Bronchial epithelial cell (primary cell): ENCODE measurements at regions not wholly inside any gene's neighbourhood (a gene's known extent, or its start where the extent isn't known, plus 50 kb on each side); places are given as distances from the start of the nearest gene placed in this dataset.

Source experiments
- DNase-seq: peaks from one replicate; pipeline ENCODE4 v3.0.0-alpha.2; 2010; ENCODE audit warnings: low read depth
- FAIRE-seq: peaks from 2 replicates; lab custom pipeline; 2011; peaks lifted over from hg19 to GRCh38; lab: Jason Lieb, UNC
- H3K27me3 ChIP-seq: 2 replicates; pipeline ENCODE4 v1.5.1; 2011; ENCODE audit warnings: low read length; ENCODE audit not compliant: control insufficient read depth, insufficient read depth
- H3K36me3 ChIP-seq: 2 replicates; pipeline ENCODE4 v1.5.1; 2011; ENCODE audit warnings: low read length; ENCODE audit not compliant: control insufficient read depth, insufficient read depth
- H3K4me3 ChIP-seq: 2 replicates; pipeline ENCODE4 v1.5.1; 2011; ENCODE audit warnings: mild to moderate bottlenecking, low read depth, low read length, control low read depth
- CTCF ChIP-seq: IDR thresholded peaks from 2 replicates; pipeline ENCODE4 v1.5.1; 2011; ENCODE audit warnings: mild to moderate bottlenecking, moderate library complexity, low read length, control low read depth, inconsistent platforms; ENCODE audit not compliant: insufficient read depth, severe bottlenecking

GRCh38 chr7:94288096-94288495 lies 106.6 kb upstream of the COL1A2 start:
- TF ChIP-seq CTCF, result no peak
- Histone ChIP-seq H3K36me3 (no peaks in the 10 kb centered on the region), H3K4me3 (no peak overlapping the region), H3K27me3 (no peaks in the 10 kb centered on the region)
- DNase-seq, result no peak
- FAIRE-seq, result no peak

- peak; percentile 91 for TF ChIP-seq CTCF
- DNase-seq (peak; percentile 75), FAIRE-seq (no peak)
- no peak overlapping the region for H3K4me3 ChIP-seq
- H3K36me3 ChIP-seq, result no peaks in the 10 kb centered on the region
- H3K27me3 ChIP-seq, result peaks cover 3% of the 10 kb centered on the region
Measured at GRCh38 chr7:94289071-94289470, 105.6 kb upstream of the COL1A2 start.

GRCh38 chr7:94294471-94295131 lies 100.1 kb upstream of the COL1A2 start:
- FAIRE-seq (no peak), DNase-seq (no peak)
- Histone ChIP-seq H3K36me3 (no peaks in the 10 kb centered on the region), H3K27me3 (peaks cover 3% of the 10 kb centered on the region), H3K4me3 (no peak overlapping the region)
- no peak for TF ChIP-seq CTCF

- Histone ChIP-seq H3K36me3 (no peaks in the 10 kb centered on the region), H3K4me3 (no peak overlapping the region), H3K27me3 (peaks cover 3% of the 10 kb centered on the region)
- DNase-seq (peak; percentile 44), FAIRE-seq (no peak)
- TF ChIP-seq CTCF, result peak; percentile 39
Measured at GRCh38 chr7:94295850-94296249, 98.8 kb upstream of the COL1A2 start.

GRCh38 chr7:94296881-94297280 lies 97.8 kb upstream of the COL1A2 start:
- no peak for TF ChIP-seq CTCF
- FAIRE-seq (no peak), DNase-seq (no peak)
- H3K27me3 ChIP-seq, result peaks cover 3% of the 10 kb centered on the region
- H3K36me3 ChIP-seq, result no peaks in the 10 kb centered on the region
- H3K4me3 ChIP-seq, result no peak overlapping the region

- DNase-seq (peak; percentile 86), FAIRE-seq (no peak)
- TF ChIP-seq CTCF, result no peak
- H3K27me3 ChIP-seq, result peaks cover 3% of the 10 kb centered on the region
- no peak overlapping the region for H3K4me3 ChIP-seq
- H3K36me3 ChIP-seq, result no peaks in the 10 kb centered on the region
Measured at GRCh38 chr7:94297397-94297838, 97.3 kb upstream of the COL1A2 start.
